DOHH2 (cell line): ENCODE measurements at regions not wholly inside any gene's neighbourhood (a gene's known extent, or its start where the extent isn't known, plus 50 kb on each side); places are given as distances from the start of the nearest gene placed in this dataset.

ENCODE experiments used
- CTCF ChIP-seq: fragments of 200-600 bp; sonication (generic); IDR thresholded peaks from one replicate; pipeline ENCODE4 v1.5.1; 2014; ENCODE audit warnings: antibody characterized with exemption, mild to moderate bottlenecking, low read depth, low read length; ENCODE audit not compliant: poor library complexity, severe bottlenecking
- EZH2phosphoT487 ChIP-seq: fragments of 200-600 bp; sonication (generic); IDR thresholded peaks from 2 replicates; pipeline ENCODE4 v1.6.1; 2017; ENCODE audit warnings: borderline replicate concordance, mild to moderate bottlenecking, antibody characterized with exemption, low read length, moderate library complexity, mixed read lengths

DNA sequence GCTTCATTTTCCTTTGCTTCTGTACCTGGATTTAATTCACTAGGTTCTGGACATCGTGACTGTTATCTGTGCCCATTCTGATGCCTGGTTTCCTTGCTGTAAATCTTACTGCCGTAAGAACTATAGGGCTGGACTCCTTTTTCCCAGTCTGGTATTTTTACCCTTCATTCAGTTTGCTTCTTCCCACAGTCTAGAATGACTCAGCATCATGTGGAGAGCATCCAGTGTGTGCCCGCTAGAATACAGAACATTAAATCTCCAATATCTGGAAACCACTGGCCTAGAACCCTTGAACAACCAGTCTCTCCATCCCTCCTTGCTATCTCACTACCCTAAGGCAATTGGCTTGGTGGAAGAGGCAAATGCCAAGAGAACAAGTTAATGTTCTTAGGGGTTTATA lies 1075.4 kb upstream of the ZEB2 start:
- no peak for TF ChIP-seq CTCF
- no peak for TF ChIP-seq EZH2phosphoT487
